ENCODE measurements at regions not wholly inside any gene's neighbourhood (a gene's known extent, or its start where the extent isn't known, plus 50 kb on each side); places are given as distances from the start of the nearest gene placed in this dataset.

GRCh38 chr6:140209775-140210174 is 835.3 kb upstream of the CITED2 start:
- TF ChIP-seq, protein P1, sequence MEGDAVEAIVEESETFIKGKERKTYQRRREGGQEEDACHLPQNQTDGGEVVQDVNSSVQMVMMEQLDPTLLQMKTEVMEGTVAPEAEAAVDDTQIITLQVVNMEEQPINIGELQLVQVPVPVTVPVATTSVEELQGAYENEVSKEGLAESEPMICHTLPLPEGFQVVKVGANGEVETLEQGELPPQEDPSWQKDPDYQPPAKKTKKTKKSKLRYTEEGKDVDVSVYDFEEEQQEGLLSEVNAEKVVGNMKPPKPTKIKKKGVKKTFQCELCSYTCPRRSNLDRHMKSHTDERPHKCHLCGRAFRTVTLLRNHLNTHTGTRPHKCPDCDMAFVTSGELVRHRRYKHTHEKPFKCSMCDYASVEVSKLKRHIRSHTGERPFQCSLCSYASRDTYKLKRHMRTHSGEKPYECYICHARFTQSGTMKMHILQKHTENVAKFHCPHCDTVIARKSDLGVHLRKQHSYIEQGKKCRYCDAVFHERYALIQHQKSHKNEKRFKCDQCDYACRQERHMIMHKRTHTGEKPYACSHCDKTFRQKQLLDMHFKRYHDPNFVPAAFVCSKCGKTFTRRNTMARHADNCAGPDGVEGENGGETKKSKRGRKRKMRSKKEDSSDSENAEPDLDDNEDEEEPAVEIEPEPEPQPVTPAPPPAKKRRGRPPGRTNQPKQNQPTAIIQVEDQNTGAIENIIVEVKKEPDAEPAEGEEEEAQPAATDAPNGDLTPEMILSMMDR (IDR thresholded peaks at IDR 0.05), result no peak
- Histone ChIP-seq H3K27ac (no peak overlapping the region), H3K4me3 (no peak overlapping the region)
- no peak for DNase-seq (ENCODE audit: low spot score)

DNA sequence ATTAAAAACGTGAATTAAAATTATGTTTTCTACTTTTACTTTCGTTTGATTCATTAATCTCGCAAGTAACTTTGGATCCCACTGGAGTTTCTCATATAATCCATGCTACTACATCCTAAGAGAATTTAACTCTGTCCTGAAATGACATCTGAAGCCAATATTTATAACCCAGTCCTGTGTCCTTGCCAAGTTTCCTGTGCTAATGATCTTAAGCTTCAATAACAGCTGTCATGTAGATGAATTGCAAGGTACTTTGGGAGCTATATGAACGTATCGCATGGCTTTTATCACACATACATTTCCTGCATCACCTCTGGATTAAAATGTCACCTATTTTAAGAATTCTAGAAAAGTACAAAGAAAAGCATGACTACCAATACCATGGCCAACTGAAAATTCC is 833.8 kb upstream of the CITED2 start:
- Histone ChIP-seq H3K4me3 (peak overlapping the region; percentile 20), H3K27ac (no peak overlapping the region)
- no peak for DNase-seq (ENCODE audit: low spot score)
- TF ChIP-seq, protein P1 (IDR thresholded peaks at IDR 0.05), result no peak

DNA sequence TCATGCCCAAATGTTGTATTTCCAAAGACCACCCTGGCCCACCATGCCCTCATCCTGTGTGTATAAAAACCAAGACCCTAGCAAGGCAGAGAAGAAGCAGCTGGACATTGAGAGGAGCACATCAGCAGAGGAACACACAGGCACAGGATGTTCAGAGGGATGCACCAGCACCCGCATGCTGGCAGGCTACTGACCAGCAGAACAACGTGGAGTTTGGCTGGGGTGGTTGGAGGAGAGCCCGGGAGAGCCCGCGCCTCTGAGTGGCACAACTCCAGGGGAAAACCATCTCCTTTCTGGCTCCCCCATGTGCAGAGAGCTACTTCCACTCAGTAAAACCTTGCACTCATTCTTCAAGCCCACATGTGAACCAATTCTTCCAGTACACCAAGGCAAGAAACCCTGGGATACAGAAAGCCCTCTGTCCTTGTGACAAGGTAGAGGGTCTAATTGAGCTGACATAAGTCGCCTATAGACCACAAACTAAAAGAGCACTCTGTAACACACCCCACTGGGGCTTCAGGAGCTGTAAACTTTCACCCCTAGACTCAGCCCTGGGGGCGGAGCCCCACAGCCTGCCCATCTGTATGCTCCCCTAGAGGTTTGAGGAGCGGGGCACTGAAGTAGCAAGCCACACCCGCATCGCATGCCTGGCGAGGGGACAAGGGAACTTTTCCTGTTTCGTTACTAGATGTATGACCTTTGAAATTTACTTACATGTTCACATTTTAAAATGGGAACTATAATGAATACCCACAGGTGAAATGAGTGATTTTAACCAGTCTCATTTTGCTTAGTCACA is 831.5 kb upstream of the CITED2 start:
- DNase-seq (ENCODE audit: low spot score), result no peak

DNA sequence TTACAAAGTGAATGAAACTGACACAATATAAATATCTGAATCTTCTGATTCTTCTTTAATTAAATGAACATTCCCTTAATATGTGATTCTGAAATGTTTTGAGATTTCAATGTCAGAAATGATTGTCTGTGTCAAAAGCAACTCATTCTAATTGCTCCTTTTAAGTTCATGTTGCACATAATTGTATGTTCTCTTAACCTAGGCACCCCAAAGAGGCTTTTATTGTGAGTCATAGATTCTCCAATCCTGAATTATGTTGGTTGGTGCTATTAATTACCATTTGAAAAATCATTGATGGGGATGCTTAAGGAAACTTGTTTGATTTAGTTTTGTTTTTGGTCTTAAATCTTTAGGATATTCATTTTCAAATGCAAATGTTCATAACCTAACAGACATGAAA is 829.7 kb upstream of the CITED2 start:
- no peak for DNase-seq (ENCODE audit: low spot score)
- Histone ChIP-seq H3K27ac (no peak overlapping the region), H3K4me3 (no peak overlapping the region)
- TF ChIP-seq, protein P1 (IDR thresholded peaks at IDR 0.05), result no peak

More for the DNA sequence above, 831.5 kb upstream of the CITED2 start:
- TF ChIP-seq, protein P1 (IDR thresholded peaks at IDR 0.05), result no peak
- H3K27ac ChIP-seq, result no peak overlapping the region
- H3K4me3 ChIP-seq, result no peak overlapping the region

DNA sequence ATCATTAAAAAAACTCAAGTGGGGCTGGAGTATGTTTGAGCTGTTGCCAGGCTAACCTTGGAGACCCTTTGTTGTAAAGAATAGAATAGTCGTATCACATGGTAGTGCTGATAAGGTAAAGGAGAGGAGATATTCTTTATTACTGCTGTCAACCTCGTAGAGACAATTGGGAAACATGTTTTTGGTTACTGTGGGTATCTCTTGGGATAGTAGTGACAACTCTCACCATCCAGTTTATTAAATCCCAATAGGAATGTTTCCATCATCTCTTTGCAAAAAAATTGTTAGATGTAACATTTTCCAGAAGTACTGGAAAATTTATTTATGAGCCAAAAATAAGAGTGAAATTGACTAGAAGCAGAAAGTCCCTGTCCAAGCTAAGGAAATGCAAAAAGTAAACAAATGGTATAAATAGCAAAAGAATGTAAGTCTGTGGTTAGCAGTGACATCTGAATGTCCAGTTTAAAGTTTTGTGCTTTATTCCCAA is 829.3 kb upstream of the CITED2 start:
- DNase-seq (ENCODE audit: low spot score), result no peak
- Histone ChIP-seq H3K27ac (no peak overlapping the region), H3K4me3 (no peak overlapping the region)
- TF ChIP-seq, protein P1 (IDR thresholded peaks at IDR 0.05), result no peak

- TF ChIP-seq, protein P1 (IDR thresholded peaks at IDR 0.05), result no peak
- Histone ChIP-seq H3K4me3 (no peak overlapping the region), H3K27ac (no peak overlapping the region)
- DNase-seq (ENCODE audit: low spot score), result no peak
These were observed 828.6 kb upstream of the CITED2 start for GRCh38 chr6:140202964-140203515.

All from coronary artery (tissue), 2 donors.